ENCODE measurements at regions not wholly inside any gene's neighbourhood (a gene's known extent, or its start where the extent isn't known, plus 50 kb on each side); places are given as distances from the start of the nearest gene placed in this dataset.

DNA sequence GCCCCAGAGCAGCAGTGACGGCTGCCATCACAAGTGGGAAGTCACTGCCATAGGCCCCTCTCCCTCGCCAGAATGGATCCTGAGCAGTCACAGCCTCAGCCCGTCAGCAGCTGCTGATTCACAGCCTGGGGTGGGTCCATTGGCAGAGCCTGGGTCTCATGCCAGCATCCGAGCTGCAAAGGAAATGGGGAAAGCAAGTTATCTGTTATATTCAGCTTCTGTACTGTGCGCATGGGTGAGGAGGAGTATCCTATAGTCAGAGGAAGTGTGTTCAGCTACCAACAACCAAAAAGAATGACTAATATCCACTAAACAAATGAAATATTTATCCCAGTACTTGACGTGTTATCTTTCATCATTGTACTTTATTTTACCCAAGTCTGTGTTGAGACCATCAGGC lies 119.7 kb downstream of the RCN1 start:
- DNase-seq, result no peak

GRCh38 chr11:32213223-32213622 lies 122.3 kb downstream of the RCN1 start:
- DNase-seq, result no peak

DNA sequence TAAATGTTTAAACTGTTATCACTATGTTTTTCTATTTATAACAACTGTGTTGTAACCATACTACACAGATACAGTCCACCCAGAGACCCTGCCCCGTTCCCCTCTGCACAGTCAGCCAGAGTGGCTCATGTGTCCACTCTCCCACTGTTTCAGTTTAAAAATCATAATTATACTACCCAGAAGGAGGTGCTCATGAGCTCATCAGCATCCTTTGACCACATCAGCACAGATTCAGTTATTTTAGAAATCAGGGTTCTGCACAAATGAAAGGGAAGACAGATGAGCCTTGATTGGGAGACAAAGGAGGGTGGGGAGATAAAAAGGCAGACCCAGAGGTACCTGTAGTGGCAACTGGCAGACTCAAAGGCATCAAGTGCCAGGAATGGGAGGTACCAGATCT lies 124.3 kb downstream of the RCN1 start:
- DNase-seq, result no peak

GRCh38 chr11:32216749-32217148 lies 125.9 kb downstream of the RCN1 start:
- DNase-seq, result no peak

- no peak for DNase-seq
Measured at GRCh38 chr11:32219320-32219719, 128.4 kb downstream of the RCN1 start.

DNA sequence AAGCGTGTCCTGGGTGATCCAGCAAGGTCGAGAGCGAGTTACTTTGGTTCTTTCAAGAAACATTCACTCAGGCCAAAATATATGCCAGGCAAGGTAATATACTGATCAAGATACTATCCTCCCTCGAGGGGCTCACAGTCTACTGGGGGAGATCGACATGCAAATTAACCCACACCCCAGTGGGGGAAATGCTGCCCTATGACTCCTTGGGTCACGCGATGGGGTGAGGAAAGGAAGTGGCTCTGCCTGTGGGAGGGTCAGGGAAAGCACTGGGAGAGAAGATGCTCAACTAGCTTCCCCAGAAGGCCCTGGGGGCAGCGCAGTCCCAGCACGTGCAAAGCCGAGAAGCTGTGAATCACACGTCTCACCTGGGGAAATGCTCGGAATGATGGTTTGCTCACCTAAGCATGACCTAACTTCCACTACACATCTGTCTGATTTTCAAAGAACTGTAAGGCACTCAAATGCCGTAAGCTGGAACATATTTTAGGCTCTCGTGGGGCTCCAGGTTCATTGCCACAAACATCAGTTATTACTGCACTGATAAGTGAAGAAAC lies 130.7 kb downstream of the RCN1 start:
- DNase-seq, result no peak

DNA sequence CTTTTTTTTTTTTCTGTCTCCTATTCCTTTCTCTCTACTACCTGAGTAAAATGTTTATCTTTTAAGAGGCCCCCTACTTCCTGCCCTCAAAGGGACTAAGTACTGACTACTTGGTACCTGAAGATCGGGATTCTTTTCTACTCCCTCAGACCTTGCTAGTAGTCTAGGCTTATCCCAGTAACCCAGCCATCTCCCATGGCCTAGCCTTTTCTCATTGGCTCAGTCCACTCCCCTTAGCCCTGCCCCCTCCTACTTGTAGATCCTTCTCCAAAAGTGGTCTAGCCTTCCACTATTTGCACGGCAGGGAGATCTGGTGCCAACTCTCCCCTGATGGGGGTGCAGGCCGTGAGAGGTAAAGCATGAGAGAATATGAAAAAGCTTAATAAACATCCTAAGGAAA lies 133.7 kb downstream of the RCN1 start:
- no peak for DNase-seq

DNA sequence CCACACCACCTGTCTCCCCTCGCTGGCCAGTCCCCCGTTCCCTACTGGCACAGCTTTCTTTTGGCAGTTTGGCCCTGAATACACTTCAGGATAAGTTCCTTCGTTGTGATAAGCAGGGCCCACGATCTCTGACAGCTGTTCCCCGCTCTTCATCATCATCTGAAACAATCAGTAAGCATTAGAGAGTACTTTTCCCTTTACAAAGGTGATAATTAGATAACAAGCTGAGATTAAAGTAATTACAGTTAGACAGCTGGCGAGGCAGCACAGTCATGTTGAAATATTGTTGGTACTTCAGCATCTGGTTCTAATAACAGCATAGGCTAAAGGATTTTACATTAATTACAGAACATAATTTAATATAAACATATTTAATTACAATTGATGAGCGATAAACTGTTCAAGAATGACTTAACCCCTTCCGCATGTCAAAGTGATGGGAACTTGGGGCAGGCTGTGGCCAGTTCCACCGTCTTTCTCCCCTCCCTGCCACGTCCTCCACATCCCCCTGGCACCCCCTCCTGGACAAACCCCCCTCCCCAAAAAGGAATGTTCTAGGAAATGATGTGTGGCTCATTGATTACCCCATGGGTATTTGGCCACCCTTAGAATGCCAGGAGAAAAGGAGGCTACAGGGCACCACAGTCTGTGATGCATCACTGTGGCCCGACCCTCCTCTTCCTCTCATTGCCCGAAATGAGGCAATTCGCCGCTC lies 134.9 kb downstream of the RCN1 start:
- peak; percentile 62 for DNase-seq

GRCh38 chr11:32226480-32226879 lies 135.6 kb downstream of the RCN1 start:
- no peak for DNase-seq

GRCh38 chr11:32229576-32230240 lies 138.8 kb downstream of the RCN1 start:
- DNase-seq, result no peak

GRCh38 chr11:32231909-32232493 lies 141.1 kb downstream of the RCN1 start:
- no peak for DNase-seq

DNA sequence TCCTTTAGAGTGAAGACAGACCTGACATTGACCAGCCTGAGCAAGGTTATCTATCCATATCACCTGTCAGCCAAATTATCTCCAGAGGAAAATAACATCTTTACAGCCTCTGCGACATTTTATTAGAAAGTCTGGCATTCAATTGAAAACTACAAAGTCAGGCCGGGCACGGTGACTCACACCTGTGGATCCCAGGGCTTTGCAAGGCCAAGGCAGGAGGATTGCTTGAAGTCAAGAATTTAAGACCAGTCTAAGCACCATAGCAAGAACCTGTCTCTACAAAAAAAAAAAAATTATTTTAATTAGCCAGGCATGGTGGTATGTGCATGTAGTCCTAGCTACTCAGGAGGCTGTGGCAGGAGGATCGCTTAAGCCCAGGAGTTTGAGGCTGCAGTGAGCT lies 141.6 kb downstream of the RCN1 start:
- DNase-seq, result no peak

DNA sequence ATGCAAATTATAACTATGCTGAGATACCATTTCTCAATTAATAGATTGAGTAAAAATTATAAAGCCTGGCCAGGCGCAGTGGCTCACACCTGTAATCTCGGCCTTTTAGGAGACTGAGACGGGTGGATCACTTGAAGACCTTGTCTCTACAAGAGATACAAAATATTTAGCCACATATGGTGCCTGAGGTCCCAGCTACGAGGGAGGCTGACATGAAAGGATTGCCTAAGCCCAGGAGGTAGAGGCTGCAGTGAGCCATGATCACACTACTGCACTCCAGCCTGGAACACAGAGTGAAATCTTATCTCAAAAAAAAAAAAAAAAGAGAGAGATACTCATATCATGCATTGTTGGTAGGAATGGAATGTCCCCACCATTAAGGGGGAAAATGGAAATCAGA lies 142.4 kb downstream of the RCN1 start:
- no peak for DNase-seq

DNA sequence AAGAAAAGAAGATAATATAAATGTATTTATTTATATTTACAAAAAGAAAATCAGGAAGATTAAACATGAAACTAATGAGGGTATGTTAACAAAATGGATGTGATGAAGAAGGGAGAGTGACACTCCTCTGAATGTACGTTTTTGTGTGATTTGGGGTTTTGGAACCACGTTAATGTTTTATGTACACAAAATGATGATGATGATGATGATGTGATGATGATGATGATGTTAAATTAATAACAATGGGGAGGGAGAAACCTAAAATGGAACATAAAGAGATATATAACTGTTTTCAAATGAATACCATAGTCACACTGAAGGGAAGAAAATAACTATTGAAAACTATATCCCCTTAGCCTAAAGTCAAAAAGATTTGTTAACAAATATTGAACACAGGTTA lies 143.1 kb downstream of the RCN1 start:
- DNase-seq, result no peak

DNA sequence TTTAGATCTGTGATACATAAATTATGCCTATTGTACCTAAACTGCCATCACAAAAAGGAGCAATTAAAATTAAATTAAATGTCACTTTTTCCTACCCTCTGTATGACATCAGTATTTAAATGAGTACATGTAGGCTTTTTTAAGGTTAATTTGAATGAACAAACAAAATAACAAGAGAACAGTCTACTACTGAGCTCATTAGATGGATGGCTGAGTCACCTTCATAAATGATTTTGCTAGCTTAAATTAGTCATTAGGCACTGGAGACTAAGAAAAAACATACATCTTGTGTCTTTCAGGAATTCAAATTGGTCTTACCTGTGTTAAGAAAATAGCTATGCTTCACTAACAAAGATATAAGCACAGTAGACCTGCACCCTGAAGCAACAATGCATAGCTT lies 153.6 kb downstream of the RCN1 start:
- no peak for DNase-seq

GRCh38 chr11:32253706-32254105 lies 162.8 kb downstream of the RCN1 start:
- no peak for DNase-seq

- no peak for DNase-seq
Measured at GRCh38 chr11:32255841-32256240, 165.0 kb downstream of the RCN1 start.

DNA sequence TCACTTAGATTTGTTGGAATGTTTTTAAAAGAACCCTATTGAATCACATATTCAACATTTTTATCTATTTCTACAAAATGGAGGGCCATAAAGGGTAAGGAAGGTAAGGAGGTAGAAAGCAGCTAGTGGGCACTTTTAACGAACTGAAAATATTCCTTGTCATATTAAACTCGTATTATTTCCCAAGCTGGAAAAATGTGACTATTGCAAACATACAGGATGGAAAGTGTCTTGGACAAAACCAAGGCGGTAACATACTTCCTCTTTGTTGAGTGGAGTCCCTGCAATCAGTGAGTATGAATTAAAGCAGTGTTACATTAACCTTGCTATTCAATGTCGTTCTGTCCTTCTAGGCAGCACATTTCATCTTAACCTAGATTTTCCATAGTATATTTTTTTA lies 165.6 kb downstream of the RCN1 start:
- DNase-seq, result no peak

GRCh38 chr11:32259641-32260081 lies 168.8 kb downstream of the RCN1 start:
- DNase-seq, result no peak

GRCh38 chr11:32262367-32262766 lies 171.5 kb downstream of the RCN1 start:
- DNase-seq, result no peak

- no peak for DNase-seq
Measured at GRCh38 chr11:32265911-32266310, 169.4 kb downstream of the WT1 start.

DNA sequence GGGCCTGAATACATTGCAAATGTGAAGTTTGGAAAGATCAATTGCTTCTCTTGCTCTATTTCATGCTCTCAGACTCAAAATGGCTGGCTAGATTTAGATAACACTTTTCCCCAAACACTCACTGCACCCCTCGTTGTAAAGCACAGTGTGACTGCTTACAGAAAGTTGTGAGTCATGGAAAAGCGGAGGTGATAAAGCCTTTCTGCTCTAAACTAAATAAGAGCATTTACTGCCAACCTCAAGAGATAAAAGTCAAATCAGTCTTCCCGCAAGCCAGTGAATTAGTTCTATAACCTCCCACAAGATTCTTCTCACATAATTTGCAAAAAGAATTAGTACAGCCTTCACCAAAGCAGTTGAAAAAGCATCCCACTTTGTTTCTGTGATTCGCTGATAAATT lies 168.7 kb downstream of the WT1 start:
- DNase-seq, result no peak

DNA sequence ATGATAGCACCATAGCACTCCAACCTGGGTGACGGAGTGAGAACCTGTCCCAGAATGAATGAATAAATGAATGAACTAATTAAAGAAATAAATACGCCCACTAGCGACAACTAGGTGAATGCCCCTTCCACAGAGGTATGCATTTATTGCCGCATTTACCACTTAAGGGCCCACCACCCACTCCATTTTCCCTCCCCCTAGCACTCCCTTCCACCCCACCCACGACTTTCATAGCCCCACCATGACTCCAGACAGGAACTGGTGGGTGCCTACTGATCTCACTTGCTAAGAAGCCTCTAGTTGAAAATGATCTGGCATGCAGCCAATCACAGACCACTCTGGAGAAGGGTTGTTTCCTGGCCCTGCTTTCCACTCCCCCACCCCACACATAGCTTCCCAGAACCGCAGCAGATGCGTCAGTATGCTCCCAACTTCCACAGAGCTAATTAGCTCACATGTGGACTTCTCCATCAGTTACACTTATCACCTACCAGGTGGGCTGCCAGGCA lies 167.6 kb downstream of the WT1 start:
- DNase-seq, result no peak

DNA sequence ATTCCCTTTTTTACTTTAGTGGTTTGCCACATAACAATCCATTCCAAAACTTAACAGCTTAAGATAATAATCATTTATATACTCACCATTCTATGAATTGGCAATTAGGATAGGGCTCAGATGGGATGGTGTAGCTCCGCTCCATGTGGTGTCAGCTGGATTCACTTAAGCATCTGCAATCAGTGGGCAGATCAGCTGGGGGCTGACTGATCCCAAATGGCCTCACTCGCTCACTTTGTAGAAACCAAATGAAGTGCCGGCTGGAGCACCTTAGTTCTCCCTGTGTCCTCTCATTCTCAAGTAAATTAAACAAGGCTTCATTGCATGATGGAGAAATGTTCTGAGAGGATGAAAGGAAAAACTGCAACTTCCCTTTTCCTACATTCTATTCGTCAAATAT lies 161.4 kb downstream of the WT1 start:
- no peak for DNase-seq

Measured in NCI-H1417 treated with DMSO at 0.1 percent for 48 hours (cell line).